GM10266 (cell line): ENCODE measurements at regions not wholly inside any gene's neighbourhood (a gene's known extent, or its start where the extent isn't known, plus 50 kb on each side); places are given as distances from the start of the nearest gene placed in this dataset.
A peak's percentile ranks its signal among the peaks of the same experiment; 100 is the strongest.

ENCODE experiments used
- DNase-seq: peaks from one replicate; pipeline ENCODE4 v3.0.0; 2012; ENCODE audit errors: extremely low spot score
- TF ChIP-seq, protein P1 (sequence below): IDR thresholded peaks from 2 replicates; pipeline ENCODE4 v1.5.1; 2012; ENCODE audit warnings: mild to moderate bottlenecking, low read depth; ENCODE audit not compliant: control insufficient read depth, insufficient read depth; ENCODE audit errors: missing control alignments

DNA sequence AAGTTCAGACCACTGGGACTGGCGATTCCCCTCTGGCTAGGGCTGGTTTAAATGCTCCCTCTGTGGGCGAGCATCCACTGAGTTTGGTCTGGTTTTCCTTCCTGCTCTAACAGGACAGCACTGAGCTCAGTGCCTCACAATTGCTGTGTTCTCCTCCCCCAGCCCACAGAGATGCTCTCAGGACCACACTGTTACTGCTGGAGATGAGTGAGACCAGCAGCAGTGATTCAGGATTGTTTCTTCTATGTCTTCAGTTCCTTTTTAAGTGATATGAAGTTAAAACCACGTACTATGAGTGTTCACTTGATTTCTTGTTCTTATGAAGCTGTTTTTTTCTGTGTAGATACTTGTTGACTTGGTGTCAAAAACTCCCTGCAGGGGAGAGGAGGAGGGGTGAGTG lies 180.4 kb upstream of the COL8A1 start:
- no peak for DNase-seq
- TF ChIP-seq, protein P1, sequence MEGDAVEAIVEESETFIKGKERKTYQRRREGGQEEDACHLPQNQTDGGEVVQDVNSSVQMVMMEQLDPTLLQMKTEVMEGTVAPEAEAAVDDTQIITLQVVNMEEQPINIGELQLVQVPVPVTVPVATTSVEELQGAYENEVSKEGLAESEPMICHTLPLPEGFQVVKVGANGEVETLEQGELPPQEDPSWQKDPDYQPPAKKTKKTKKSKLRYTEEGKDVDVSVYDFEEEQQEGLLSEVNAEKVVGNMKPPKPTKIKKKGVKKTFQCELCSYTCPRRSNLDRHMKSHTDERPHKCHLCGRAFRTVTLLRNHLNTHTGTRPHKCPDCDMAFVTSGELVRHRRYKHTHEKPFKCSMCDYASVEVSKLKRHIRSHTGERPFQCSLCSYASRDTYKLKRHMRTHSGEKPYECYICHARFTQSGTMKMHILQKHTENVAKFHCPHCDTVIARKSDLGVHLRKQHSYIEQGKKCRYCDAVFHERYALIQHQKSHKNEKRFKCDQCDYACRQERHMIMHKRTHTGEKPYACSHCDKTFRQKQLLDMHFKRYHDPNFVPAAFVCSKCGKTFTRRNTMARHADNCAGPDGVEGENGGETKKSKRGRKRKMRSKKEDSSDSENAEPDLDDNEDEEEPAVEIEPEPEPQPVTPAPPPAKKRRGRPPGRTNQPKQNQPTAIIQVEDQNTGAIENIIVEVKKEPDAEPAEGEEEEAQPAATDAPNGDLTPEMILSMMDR = no peak

DNA sequence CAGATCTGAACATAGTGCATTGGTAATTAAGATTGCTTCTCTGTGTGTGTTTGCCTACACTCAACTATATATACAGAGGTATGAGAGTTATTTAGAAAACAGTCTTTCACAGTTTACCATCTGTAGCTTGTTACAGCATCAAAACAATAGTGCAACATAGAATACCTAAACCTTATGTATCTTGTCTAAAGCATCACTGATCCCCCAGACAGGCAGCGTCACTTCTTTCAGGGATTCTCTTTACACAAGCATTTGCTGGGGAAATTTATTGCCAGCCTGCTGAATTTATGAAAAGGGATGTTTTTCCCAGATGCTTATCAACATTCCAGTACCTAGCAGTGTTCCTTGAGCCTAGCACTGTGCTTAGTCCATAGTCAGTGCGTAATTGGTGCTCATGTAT lies 195.8 kb upstream of the COL8A1 start:
- TF ChIP-seq, protein P1 = no peak
- no peak for DNase-seq

DNA sequence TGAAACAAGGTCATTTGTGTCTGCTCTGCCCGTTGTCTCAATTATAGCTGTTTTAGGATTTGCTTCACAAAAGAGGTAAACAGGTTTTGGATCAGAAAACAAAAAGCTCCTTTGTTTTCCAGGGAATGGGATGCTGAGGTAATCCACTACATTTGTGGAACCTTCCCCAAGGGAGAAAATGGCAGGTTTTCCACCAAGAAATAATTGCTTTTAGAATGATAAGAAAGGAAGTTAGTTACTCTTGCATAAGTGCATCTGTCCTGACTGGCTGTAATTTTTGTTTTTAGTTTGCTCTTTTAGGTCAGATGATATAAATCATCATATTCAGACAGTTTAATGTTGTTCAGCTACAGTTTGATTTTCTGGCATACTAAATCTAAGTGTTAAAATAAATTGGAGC lies 198.5 kb upstream of the COL8A1 start:
- no peak for DNase-seq
- TF ChIP-seq, protein P1 = no peak

DNA sequence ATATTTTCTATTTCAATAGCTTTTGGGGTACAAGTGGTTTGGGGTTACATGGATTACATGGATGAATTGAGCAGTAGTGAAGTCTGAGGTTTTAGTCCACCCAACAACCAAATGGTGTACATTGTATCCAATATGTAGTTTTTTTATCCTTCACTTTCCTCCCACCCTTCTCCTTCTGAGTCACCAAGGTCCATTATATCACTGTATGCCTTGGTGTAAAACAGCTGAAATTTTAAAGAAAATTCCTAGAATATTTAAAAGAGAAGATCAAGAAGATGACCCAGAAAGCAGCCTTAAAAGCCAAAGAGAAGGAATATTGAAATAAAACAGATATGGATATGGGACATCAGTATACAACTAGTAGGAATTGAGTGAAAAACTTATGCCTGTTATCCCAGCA lies 204.2 kb upstream of the COL8A1 start:
- no peak for DNase-seq
- TF ChIP-seq, protein P1 = no peak

DNA sequence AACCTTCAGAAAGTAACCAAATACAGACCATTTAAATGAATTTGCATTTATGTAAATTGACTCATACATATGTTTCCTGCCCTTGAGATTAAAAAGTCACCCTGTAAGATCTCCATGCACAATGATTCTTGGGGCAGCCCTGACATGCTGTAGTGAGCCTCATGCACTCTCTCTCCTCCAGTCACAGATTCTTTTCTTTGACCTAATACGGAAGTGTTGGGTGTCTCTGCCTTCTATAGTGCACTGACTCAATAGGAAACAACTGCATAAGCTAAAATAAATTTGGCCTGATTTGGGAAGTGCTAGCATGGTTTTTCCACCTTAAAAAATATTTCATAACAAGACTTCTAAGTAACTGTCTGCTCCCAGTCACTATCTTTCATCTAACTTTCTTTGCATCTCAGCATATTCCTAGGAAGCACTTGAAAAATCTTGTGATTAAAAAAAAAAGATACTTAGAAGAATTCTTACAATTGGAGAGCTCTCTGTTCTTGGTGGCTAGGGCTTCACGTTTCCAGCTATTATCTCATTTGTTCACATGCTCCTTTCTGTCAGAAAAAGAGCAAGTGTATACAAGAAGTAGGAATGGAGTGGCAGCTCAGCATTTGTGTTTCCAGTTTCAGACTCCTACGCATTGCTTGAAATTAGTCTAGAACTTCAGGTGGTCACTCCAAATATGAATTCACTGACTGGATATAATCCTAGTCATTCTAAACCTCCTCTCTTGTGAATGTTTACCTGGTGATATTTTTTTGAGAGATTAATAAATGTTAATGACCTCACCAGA lies 207.9 kb upstream of the COL8A1 start:
- TF ChIP-seq, protein P1 = no peak
- DNase-seq = peak; percentile 16

DNA sequence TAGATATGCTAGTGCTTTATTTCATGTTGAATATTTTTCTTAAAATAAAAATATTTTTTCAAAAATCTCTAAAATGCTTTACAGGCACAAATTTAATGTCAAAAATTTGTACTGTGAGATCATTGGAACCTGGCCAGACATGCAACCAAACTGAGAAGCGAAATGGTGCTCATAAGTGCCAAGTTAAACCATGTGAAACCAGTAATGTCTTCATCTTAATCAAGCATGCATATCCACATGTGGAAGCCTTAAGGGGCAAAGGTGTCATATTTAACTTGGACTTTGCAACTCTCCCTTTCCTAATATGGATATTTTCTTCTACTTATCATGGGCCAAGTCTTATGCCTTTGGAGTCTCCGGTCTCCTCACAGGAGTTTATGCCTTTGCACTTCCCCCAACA lies 208.9 kb upstream of the COL8A1 start:
- TF ChIP-seq, protein P1 = no peak
- no peak for DNase-seq

DNA sequence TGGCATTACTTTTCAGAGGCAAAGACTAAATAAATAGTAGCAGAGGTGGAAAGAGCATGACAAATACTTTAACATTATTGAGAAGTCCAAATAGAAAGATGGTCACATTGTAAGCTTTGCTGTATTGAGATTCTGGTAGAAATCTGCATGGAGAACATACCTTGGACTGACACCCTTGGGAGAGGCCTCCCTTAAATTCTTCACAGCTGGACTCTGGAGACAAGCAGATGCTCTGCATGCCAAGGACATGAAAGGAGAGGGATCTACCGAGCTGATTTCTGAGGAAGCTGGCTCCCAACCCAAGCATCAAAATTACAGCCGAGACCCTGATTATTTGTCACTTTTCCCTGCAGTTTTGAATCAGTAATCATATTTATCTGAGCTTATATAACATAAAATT lies 212.5 kb upstream of the COL8A1 start:
- TF ChIP-seq, protein P1 = no peak
- no peak for DNase-seq
